Neuronal stem cell (in vitro differentiated cells): ENCODE measurements at regions not wholly inside any gene's neighbourhood (a gene's known extent, or its start where the extent isn't known, plus 50 kb on each side); places are given as distances from the start of the nearest gene placed in this dataset.

Experiments
- DNase-seq: peaks from one replicate; pipeline ENCODE4 v3.0.0-alpha.2; 2013; ENCODE audit warnings: low spot score
- H2AFZ ChIP-seq: one replicate; pipeline ENCODE4 v1.6.1; 2013; ENCODE audit warnings: mild to moderate bottlenecking, low read length, inconsistent platforms
- H2AK5ac ChIP-seq: 2 replicates; pipeline ENCODE4 v1.6.1; 2013; ENCODE audit warnings: low read depth, mild to moderate bottlenecking, inconsistent platforms, low read length, moderate library complexity, mixed read lengths
- H2BK120ac ChIP-seq: 2 replicates; pipeline ENCODE4 v1.6.1; 2013; ENCODE audit warnings: low read depth, mild to moderate bottlenecking, inconsistent platforms, low read length, moderate library complexity, mixed read lengths
- H2BK12ac ChIP-seq: one replicate; pipeline ENCODE4 v1.6.1; 2013; ENCODE audit warnings: low read length, inconsistent platforms
- H2BK15ac ChIP-seq: 2 replicates; pipeline ENCODE4 v1.6.1; 2013; ENCODE audit warnings: mild to moderate bottlenecking, low read length, inconsistent platforms, mixed read lengths
- H2BK5ac ChIP-seq: one replicate; pipeline ENCODE4 v1.6.1; 2013; ENCODE audit warnings: inconsistent platforms, mild to moderate bottlenecking, low read length, moderate library complexity
- H3K14ac ChIP-seq: one replicate; pipeline ENCODE4 v1.6.1; 2013; ENCODE audit warnings: low read length, inconsistent platforms
- H3K18ac ChIP-seq: 2 replicates; pipeline ENCODE4 v1.6.1; 2013; ENCODE audit warnings: low read length, inconsistent platforms
- H3K23ac ChIP-seq: 2 replicates; pipeline ENCODE4 v1.6.1; 2013; ENCODE audit warnings: low read depth, mild to moderate bottlenecking, mixed read lengths, low read length, inconsistent platforms; ENCODE audit not compliant: poor library complexity
- H3K27ac ChIP-seq: replicated peaks from 3 replicates; pipeline ENCODE4 v1.5.1; 2013; ENCODE audit warnings: low read length, inconsistent platforms
- H3K27me3 ChIP-seq, 3 experiments: 2 replicates each; pipeline ENCODE4 v1.6.1; 2013; ENCODE audit warnings: low read length in 3 of 3, mild to moderate bottlenecking in 2 of 3, inconsistent platforms in 1 of 3, low read depth in 1 of 3, mixed read lengths in 1 of 3, moderate library complexity in 1 of 3; ENCODE audit not compliant: control insufficient read depth in 3 of 3, insufficient read depth in 3 of 3
- H3K36me3 ChIP-seq, 2 donors: replicated peaks in 1 of 2; 2 replicates each; pipeline ENCODE4 v1.6.1; 2013; ENCODE audit warnings: low read length in 2 of 2; ENCODE audit not compliant: control insufficient read depth in 2 of 2, insufficient read depth in 2 of 2
- H3K4ac ChIP-seq: 2 replicates; pipeline ENCODE4 v1.6.1; 2013; ENCODE audit warnings: inconsistent platforms, mild to moderate bottlenecking, low read length, moderate library complexity
- H3K4me1 ChIP-seq, 2 donors: 1 replicate in 1 of 2; 2 replicates in 1 of 2; pipeline ENCODE4 v1.6.1; 2013; ENCODE audit warnings: low read length in 2 of 2, low read depth in 1 of 2; ENCODE audit not compliant: control insufficient read depth in 2 of 2, insufficient read depth in 1 of 2
- H3K4me2 ChIP-seq: one replicate; pipeline ENCODE4 v1.6.1; 2013; ENCODE audit warnings: mild to moderate bottlenecking, low read length, inconsistent platforms; ENCODE audit not compliant: insufficient read depth, poor library complexity, severe bottlenecking
- H3K4me3 ChIP-seq, 2 donors: 2 replicates each; pipeline ENCODE4 v1.5.1; 2013; ENCODE audit warnings: low read length in 2 of 2, mild to moderate bottlenecking in 2 of 2, inconsistent platforms in 1 of 2, moderate library complexity in 1 of 2
- H3K79me1 ChIP-seq: one replicate; pipeline ENCODE4 v1.6.1; 2013; ENCODE audit warnings: low read depth, mild to moderate bottlenecking, inconsistent platforms, low read length, moderate library complexity
- H3K9ac ChIP-seq: one replicate; pipeline ENCODE4 v1.6.1; 2013; ENCODE audit warnings: mild to moderate bottlenecking, low read depth, low read length, inconsistent platforms; ENCODE audit not compliant: poor library complexity
- H3K9me3 ChIP-seq, 2 donors: replicated peaks in 1 of 2; 2 replicates each; pipeline versions ENCODE3 to v1.6.1; 2013; ENCODE audit warnings: low read length in 2 of 2, mild to moderate bottlenecking in 2 of 2, inconsistent platforms in 1 of 2, low read depth in 1 of 2, mixed read lengths in 1 of 2, moderate library complexity in 1 of 2; ENCODE audit not compliant: control insufficient read depth in 2 of 2, insufficient read depth in 1 of 2
- H4K8ac ChIP-seq: one replicate; pipeline ENCODE4 v1.6.1; 2013; ENCODE audit warnings: low read depth, mild to moderate bottlenecking, inconsistent platforms, low read length, moderate library complexity
- H4K91ac ChIP-seq: one replicate; pipeline ENCODE4 v1.6.1; 2013; ENCODE audit warnings: low read length, low read depth, mild to moderate bottlenecking, inconsistent platforms; ENCODE audit not compliant: poor library complexity
- WGBS, 2 donors: extraction: QIAGEN DNeasy Blood & Tissue Kit; methylation state at CpG; one replicate each; pipeline ENCODE4 v1.1.7; 2013; ENCODE audit warnings: missing lambda C conversion rate in 2 of 2, mixed read lengths in 1 of 2; ENCODE audit not compliant: insufficient read length in 2 of 2, insufficient replicate concordance in 1 of 2; ENCODE audit errors: extremely low coverage in 2 of 2; 5-methylcytosine and 5-hydroxymethylcytosine counted together

- Histone ChIP-seq H2BK15ac (no peak overlapping the region), H2AK5ac (no peak overlapping the region), H3K23ac (no peak overlapping the region), H3K4me1 (no peaks in the 10 kb centered on the region), H3K4me3 (no peak overlapping the region), H3K36me3 (no peaks in the 10 kb centered on the region), H3K4ac (no peak overlapping the region), H3K27me3 (no peaks in the 10 kb centered on the region), H3K9ac (no peak overlapping the region), H2AFZ (no peak overlapping the region), H3K14ac (no peak overlapping the region), H3K18ac (no peak overlapping the region), H2BK12ac (no peak overlapping the region), H3K4me2 (no peak overlapping the region), H3K9me3 (peaks cover 0 to 4% of the 10 kb centered on the region in 2 donors), H2BK120ac (no peak overlapping the region), H4K8ac (no peak overlapping the region), H3K27ac (no peak overlapping the region), H3K79me1 (no peaks in the 10 kb centered on the region), H2BK5ac (no peak overlapping the region), H4K91ac (no peak overlapping the region)
- no CpG with 5 or more reads among the region's 4 CpGs for WGBS, 2 donors
- no peak for DNase-seq
These were observed 451.4 kb upstream of the ATP10A start for GRCh38 chr15:26314577-26314976.

- peaks cover 0 to 4% of the 10 kb centered on the region in 2 donors for H3K9me3 ChIP-seq
These were observed 448.6 kb upstream of the ATP10A start for GRCh38 chr15:26311710-26312236.

GRCh38 chr15:26298659-26299170 is 435.6 kb upstream of the ATP10A start:
- no peak overlapping the region for H3K18ac ChIP-seq
- no CpG with 5 or more reads among the region's 10 CpGs for WGBS, 2 donors

More at GRCh38 chr15:26311710-26312236, 448.6 kb upstream of the ATP10A start:
- no peak overlapping the region for H2AK5ac ChIP-seq
- no peak overlapping the region for H2BK120ac ChIP-seq
- no peak overlapping the region for H3K4ac ChIP-seq
- no peak overlapping the region for H3K9ac ChIP-seq
- H3K18ac ChIP-seq, result no peak overlapping the region
- no CpG with 5 or more reads among the region's 4 CpGs for WGBS, 2 donors
- no peak overlapping the region for H3K4me2 ChIP-seq
- H3K23ac ChIP-seq, result no peak overlapping the region
- no peak overlapping the region for H4K8ac ChIP-seq
- H3K4me1 ChIP-seq, result no peaks in the 10 kb centered on the region
- H2AFZ ChIP-seq, result no peak overlapping the region
- H2BK15ac ChIP-seq, result no peak overlapping the region
- no peak overlapping the region for H3K14ac ChIP-seq
- no peak overlapping the region for H2BK12ac ChIP-seq
- no peaks in the 10 kb centered on the region for H3K79me1 ChIP-seq
- no peak overlapping the region for H2BK5ac ChIP-seq
- DNase-seq, result no peak
- H3K27me3 ChIP-seq, result no peaks in the 10 kb centered on the region
- H3K27ac ChIP-seq, result no peak overlapping the region
- no peak overlapping the region for H3K4me3 ChIP-seq
- no peaks in the 10 kb centered on the region for H3K36me3 ChIP-seq
- no peak overlapping the region for H4K91ac ChIP-seq

GRCh38 chr15:26298010-26298658 is 435.0 kb upstream of the ATP10A start:
- no peak overlapping the region for H3K4me3 ChIP-seq
- H2AK5ac ChIP-seq, result no peak overlapping the region
- no peak overlapping the region for H3K4ac ChIP-seq
- no peaks in the 10 kb centered on the region for H3K27me3 ChIP-seq
- no peak overlapping the region for H4K8ac ChIP-seq
- H2BK5ac ChIP-seq, result no peak overlapping the region
- no peaks in the 10 kb centered on the region for H3K9me3 ChIP-seq
- no peak overlapping the region for H4K91ac ChIP-seq
- no peak overlapping the region for H3K27ac ChIP-seq
- no peak overlapping the region for H2BK12ac ChIP-seq
- H3K79me1 ChIP-seq, result no peaks in the 10 kb centered on the region
- no peak overlapping the region for H3K4me2 ChIP-seq
- no peak for DNase-seq
- H3K23ac ChIP-seq, result no peak overlapping the region
- H2AFZ ChIP-seq, result no peak overlapping the region
- WGBS, 2 donors, result no CpG with 5 or more reads among the region's 38 CpGs
- H3K18ac ChIP-seq, result no peak overlapping the region
- H2BK15ac ChIP-seq, result no peak overlapping the region
- no peaks in the 10 kb centered on the region for H3K36me3 ChIP-seq
- no peak overlapping the region for H2BK120ac ChIP-seq
- no peak overlapping the region for H3K14ac ChIP-seq
- peaks cover 0 to 4% of the 10 kb centered on the region in 2 donors for H3K4me1 ChIP-seq
- no peak overlapping the region for H3K9ac ChIP-seq

More at GRCh38 chr15:26298659-26299170, 435.6 kb upstream of the ATP10A start:
- DNase-seq, result no peak
- H3K27ac ChIP-seq, result no peak overlapping the region
- H3K4me2 ChIP-seq, result no peak overlapping the region
- H3K27me3 ChIP-seq, result no peaks in the 10 kb centered on the region
- no peak overlapping the region for H3K23ac ChIP-seq
- no peak overlapping the region for H3K14ac ChIP-seq
- H3K4me3 ChIP-seq, result no peak overlapping the region
- no peaks in the 10 kb centered on the region for H3K9me3 ChIP-seq
- no peak overlapping the region for H4K91ac ChIP-seq
- no peak overlapping the region for H3K4ac ChIP-seq
- H3K79me1 ChIP-seq, result no peaks in the 10 kb centered on the region
- H2AFZ ChIP-seq, result no peak overlapping the region
- no peaks in the 10 kb centered on the region for H3K36me3 ChIP-seq
- no peak overlapping the region for H4K8ac ChIP-seq
- H2BK5ac ChIP-seq, result no peak overlapping the region
- no peak overlapping the region for H2BK12ac ChIP-seq
- no peak overlapping the region for H2BK15ac ChIP-seq
- no peak overlapping the region for H3K9ac ChIP-seq
- H2BK120ac ChIP-seq, result no peak overlapping the region
- H2AK5ac ChIP-seq, result no peak overlapping the region
- peaks cover 0 to 4% of the 10 kb centered on the region in 2 donors for H3K4me1 ChIP-seq
